K562 (cell line): ENCODE measurements at regions not wholly inside any gene's neighbourhood (a gene's known extent, or its start where the extent isn't known, plus 50 kb on each side); places are given as distances from the start of the nearest gene placed in this dataset.
"Not testable (repeated sequence)": the region's sequence is repeated elsewhere in the genome, so short reads cannot be mapped to it uniquely, and the experiment has no call there.

ENCODE experiments used
- CBX2 ChIP-seq: fragments of 200-600 bp; sonication (generic); IDR thresholded peaks from one replicate; pipeline ENCODE4 v1.6.1; 2012; ENCODE audit warnings: mild to moderate bottlenecking, low read length, inconsistent platforms; ENCODE audit not compliant: insufficient read depth, poor library complexity, severe bottlenecking
- CTCF ChIP-seq, 3 experiments: IDR thresholded peaks in 2 of 3; conservative IDR thresholded peaks in 1 of 3; 2 replicates each; pipeline ENCODE4 v1.5.1; 2011 to 2012; ENCODE audit warnings: low read length in 3 of 3, mild to moderate bottlenecking in 3 of 3, control low read depth in 2 of 3, improper control_type of control experiment in 1 of 3, inconsistent platforms in 1 of 3, low read depth in 1 of 3, mixed read lengths in 1 of 3, moderate library complexity in 1 of 3; ENCODE audit not compliant: insufficient read depth in 2 of 3
- DDX20 ChIP-seq: fragments of 450-650 bp; IDR thresholded peaks from 2 replicates; pipeline ENCODE4 v1.6.1; 2016; ENCODE audit warnings: missing genetic modification characterization, low read depth, mild to moderate bottlenecking, missing compliant biosample characterization, moderate library complexity
- EZH2 ChIP-seq: IDR thresholded peaks from 2 replicates; pipeline ENCODE4 v1.6.1; 2012; ENCODE audit warnings: low read depth, mild to moderate bottlenecking, inconsistent platforms, low read length, borderline replicate concordance
- GABPB1 ChIP-seq: sonication (generic); formaldehyde crosslinking; IDR thresholded peaks from 2 replicates; pipeline ENCODE4 v1.8.0; 2022; ENCODE audit warnings: mild to moderate bottlenecking, missing genetic modification reagents
- SIN3A ChIP-seq, 2 experiments: fragments of 150-350 bp in 1 of 2; IDR thresholded peaks; 2 replicates each; pipeline ENCODE4 v1.6.1; 2011 to 2016; ENCODE audit warnings: borderline replicate concordance in 2 of 2, low read depth in 2 of 2, low read length in 2 of 2, mild to moderate bottlenecking in 2 of 2, moderate library complexity in 2 of 2; ENCODE audit not compliant: control insufficient read depth in 1 of 2
- ZKSCAN8 ChIP-seq: fragments of 200-800 bp; sonication (Bioruptor generic); IDR thresholded peaks from 2 replicates; pipeline ENCODE4 v1.6.1; 2016; ENCODE audit warnings: missing genetic modification characterization, missing compliant biosample characterization
- ZNF165 ChIP-seq: fragments of 250-450 bp; sonication (Bioruptor Pico); IDR thresholded peaks from 2 replicates; pipeline ENCODE4 v1.4.0; 2020; ENCODE audit warnings: borderline replicate concordance
- TF ChIP-seq, protein P1 (sequence below): sonication (generic); formaldehyde crosslinking; IDR thresholded peaks from 2 replicates; pipeline ENCODE4 v1.8.1; 2022; ENCODE audit warnings: missing genetic modification reagents
- TF ChIP-seq, protein P2 (sequence below): fragments of 450-650 bp; IDR thresholded peaks from 2 replicates; pipeline ENCODE4 v1.6.1; 2017; ENCODE audit warnings: antibody characterized with exemption

DNA sequence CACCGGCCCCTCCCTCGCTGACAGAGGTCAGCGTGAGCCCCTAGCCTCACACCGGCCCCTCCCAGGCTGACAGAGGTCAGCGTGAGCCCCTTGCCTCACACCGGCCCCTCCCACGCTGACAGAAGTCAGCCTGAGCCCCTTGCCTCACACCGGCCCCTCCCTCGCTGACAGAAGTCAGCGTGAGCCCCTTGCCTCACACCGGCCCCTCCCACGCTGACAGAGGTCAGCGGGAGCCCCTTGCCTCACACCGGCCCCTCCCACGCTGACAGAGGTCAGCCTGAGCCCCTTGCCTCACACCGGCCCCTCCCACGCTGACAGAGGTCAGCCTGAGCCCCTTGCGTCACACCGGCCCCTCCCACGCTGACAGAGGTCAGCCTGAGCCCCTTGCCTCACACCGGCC, 355.5 kb downstream of the ZNF37A start:
- not testable (repeated sequence) for TF ChIP-seq EZH2; DDX20 (tag); CTCF (IDR thresholded peaks at IDR 0.05 in 2 of 3, conservative IDR thresholded peaks at IDR 0.05 in 1 of 3; ENCODE audit: insufficient read depth in 2 of 3, low read depth in 1 of 3, low read length in 3 of 3); SIN3A (IDR thresholded peaks at IDR 0.05; ENCODE audit: borderline replicate concordance in 2 of 2, control insufficient read depth in 1 of 2, low read depth in 2 of 2, low read length in 2 of 2); ZKSCAN8; CBX2; GABPB1 (CRISPR knock-in tag); ZNF165 (CRISPR knock-in tag)
- TF ChIP-seq, protein P1, sequence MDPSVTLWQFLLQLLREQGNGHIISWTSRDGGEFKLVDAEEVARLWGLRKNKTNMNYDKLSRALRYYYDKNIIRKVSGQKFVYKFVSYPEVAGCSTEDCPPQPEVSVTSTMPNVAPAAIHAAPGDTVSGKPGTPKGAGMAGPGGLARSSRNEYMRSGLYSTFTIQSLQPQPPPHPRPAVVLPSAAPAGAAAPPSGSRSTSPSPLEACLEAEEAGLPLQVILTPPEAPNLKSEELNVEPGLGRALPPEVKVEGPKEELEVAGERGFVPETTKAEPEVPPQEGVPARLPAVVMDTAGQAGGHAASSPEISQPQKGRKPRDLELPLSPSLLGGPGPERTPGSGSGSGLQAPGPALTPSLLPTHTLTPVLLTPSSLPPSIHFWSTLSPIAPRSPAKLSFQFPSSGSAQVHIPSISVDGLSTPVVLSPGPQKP (CRISPR knock-in tag), result not testable (repeated sequence)
- TF ChIP-seq, protein P2, sequence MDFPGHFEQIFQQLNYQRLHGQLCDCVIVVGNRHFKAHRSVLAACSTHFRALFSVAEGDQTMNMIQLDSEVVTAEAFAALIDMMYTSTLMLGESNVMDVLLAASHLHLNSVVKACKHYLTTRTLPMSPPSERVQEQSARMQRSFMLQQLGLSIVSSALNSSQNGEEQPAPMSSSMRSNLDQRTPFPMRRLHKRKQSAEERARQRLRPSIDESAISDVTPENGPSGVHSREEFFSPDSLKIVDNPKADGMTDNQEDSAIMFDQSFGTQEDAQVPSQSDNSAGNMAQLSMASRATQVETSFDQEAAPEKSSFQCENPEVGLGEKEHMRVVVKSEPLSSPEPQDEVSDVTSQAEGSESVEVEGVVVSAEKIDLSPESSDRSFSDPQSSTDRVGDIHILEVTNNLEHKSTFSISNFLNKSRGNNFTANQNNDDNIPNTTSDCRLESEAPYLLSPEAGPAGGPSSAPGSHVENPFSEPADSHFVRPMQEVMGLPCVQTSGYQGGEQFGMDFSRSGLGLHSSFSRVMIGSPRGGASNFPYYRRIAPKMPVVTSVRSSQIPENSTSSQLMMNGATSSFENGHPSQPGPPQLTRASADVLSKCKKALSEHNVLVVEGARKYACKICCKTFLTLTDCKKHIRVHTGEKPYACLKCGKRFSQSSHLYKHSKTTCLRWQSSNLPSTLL, result not testable (repeated sequence)
